GM19239 (cell line): ENCODE measurements at regions not wholly inside any gene's neighbourhood (a gene's known extent, or its start where the extent isn't known, plus 50 kb on each side); places are given as distances from the start of the nearest gene placed in this dataset.

ENCODE experiments used
- DNase-seq: peaks from one replicate; pipeline ENCODE4 v3.0.0; 2011; ENCODE audit warnings: low spot score; ENCODE audit not compliant: insufficient read length
- FAIRE-seq: peaks from 2 replicates; lab custom pipeline; 2011; peaks lifted over from hg19 to GRCh38; lab: Jason Lieb, UNC

- DNase-seq (no peak), FAIRE-seq (no peak)
Observed at GRCh38 chr12:102543494-102544485, 63.4 kb upstream of the IGF1 start.

GRCh38 chr12:102542816-102543440, 62.6 kb upstream of the IGF1 start:
- DNase-seq (no peak), FAIRE-seq (no peak)

- no peak for DNase-seq
- FAIRE-seq, result no peak
Observed at GRCh38 chr12:102540815-102541385, 60.5 kb upstream of the IGF1 start.

GRCh38 chr12:102539651-102540553, 59.5 kb upstream of the IGF1 start:
- FAIRE-seq (no peak), DNase-seq (no peak)

GRCh38 chr12:102535306-102535705, 54.9 kb upstream of the IGF1 start:
- no peak for FAIRE-seq
- no peak for DNase-seq

- DNase-seq (no peak), FAIRE-seq (no peak)
Observed at GRCh38 chr12:102534899-102535298, 54.5 kb upstream of the IGF1 start.

GRCh38 chr12:102533483-102534215, 53.3 kb upstream of the IGF1 start:
- no peak for FAIRE-seq
- DNase-seq, result no peak
